ENCODE measurements at regions not wholly inside any gene's neighbourhood (a gene's known extent, or its start where the extent isn't known, plus 50 kb on each side); places are given as distances from the start of the nearest gene placed in this dataset.

GRCh38 chr6:40909811-40910210, 129.2 kb downstream of the UNC5CL start:
- no peak for DNase-seq (ENCODE audit: low spot score)

GRCh38 chr6:40907198-40907701, 131.8 kb downstream of the UNC5CL start:
- DNase-seq (ENCODE audit: low spot score), result no peak

- DNase-seq (ENCODE audit: low spot score), result no peak
Observed at GRCh38 chr6:40906759-40907158, 132.3 kb downstream of the UNC5CL start.

- DNase-seq (ENCODE audit: low spot score), result no peak
Observed at GRCh38 chr6:40904583-40905194, 134.3 kb downstream of the UNC5CL start.

GRCh38 chr6:40903456-40903855, 135.6 kb downstream of the UNC5CL start:
- no peak for DNase-seq (ENCODE audit: low spot score)

- DNase-seq (ENCODE audit: low spot score), result no peak
Observed at GRCh38 chr6:40901322-40902055, 137.5 kb downstream of the UNC5CL start.

GRCh38 chr6:40900791-40901190, 138.2 kb downstream of the UNC5CL start:
- no peak for DNase-seq (ENCODE audit: low spot score)

GRCh38 chr6:40899684-40900155, 139.3 kb downstream of the UNC5CL start:
- no peak for DNase-seq (ENCODE audit: low spot score)

GRCh38 chr6:40898073-40898472, 140.9 kb downstream of the UNC5CL start:
- DNase-seq (ENCODE audit: low spot score), result no peak

GRCh38 chr6:40897390-40898003, 141.5 kb downstream of the UNC5CL start:
- DNase-seq (ENCODE audit: low spot score), result no peak

- no peak for DNase-seq (ENCODE audit: low spot score)
Observed at GRCh38 chr6:40896696-40897095, 142.3 kb downstream of the UNC5CL start.

- no peak for DNase-seq (ENCODE audit: low spot score)
Observed at GRCh38 chr6:40894962-40895799, 143.8 kb downstream of the UNC5CL start.

GRCh38 chr6:40893021-40893420, 146.0 kb downstream of the UNC5CL start:
- DNase-seq (ENCODE audit: low spot score), result no peak

GRCh38 chr6:40892223-40892622, 146.8 kb downstream of the UNC5CL start:
- no peak for DNase-seq (ENCODE audit: low spot score)

GRCh38 chr6:40891686-40892085, 147.3 kb downstream of the UNC5CL start:
- DNase-seq (ENCODE audit: low spot score), result no peak

GRCh38 chr6:40891131-40891530, 147.9 kb downstream of the UNC5CL start:
- DNase-seq (ENCODE audit: low spot score), result no peak

- DNase-seq (ENCODE audit: low spot score), result no peak
Observed at GRCh38 chr6:40889137-40889832, 149.7 kb downstream of the UNC5CL start.

- DNase-seq (ENCODE audit: low spot score), result no peak
Observed at GRCh38 chr6:40888456-40888990, 150.5 kb downstream of the UNC5CL start.

- DNase-seq (ENCODE audit: low spot score), result no peak
Observed at GRCh38 chr6:40887792-40888340, 151.2 kb downstream of the UNC5CL start.

GRCh38 chr6:40887079-40887791, 151.8 kb downstream of the UNC5CL start:
- DNase-seq (ENCODE audit: low spot score), result no peak

All from germinal center (tissue), 1 donor.